ENCODE measurements at regions not wholly inside any gene's neighbourhood (a gene's known extent, or its start where the extent isn't known, plus 50 kb on each side); places are given as distances from the start of the nearest gene placed in this dataset.

- no peaks in the 10 kb centered on the region for H3K36me3 ChIP-seq (ENCODE audit: control insufficient read depth, insufficient read depth, low read length)
- H3K4me1 ChIP-seq (ENCODE audit: control insufficient read depth, insufficient read depth, low read length) = no peaks in the 10 kb centered on the region
- H3K9me3 ChIP-seq (ENCODE audit: control insufficient read depth, insufficient read depth, low read length) = no peaks in the 10 kb centered on the region
- no peaks in the 10 kb centered on the region for H3K27me3 ChIP-seq (ENCODE audit: control insufficient read depth, insufficient read depth, low read length)
- H3K4me3 ChIP-seq (ENCODE audit: low read length) = no peak overlapping the region
- no peak for DNase-seq (ENCODE audit: low read depth, low spot score)
- H3K27ac ChIP-seq (ENCODE audit: low read length) = no peak overlapping the region
Observed at GRCh38 chr13:75055296-75055695, 426.7 kb downstream of the TBC1D4 start.

- Histone ChIP-seq H3K4me1 (ENCODE audit: control insufficient read depth, insufficient read depth, low read length) (no peaks in the 10 kb centered on the region), H3K9me3 (ENCODE audit: control insufficient read depth, insufficient read depth, low read length) (no peaks in the 10 kb centered on the region), H3K36me3 (ENCODE audit: control insufficient read depth, insufficient read depth, low read length) (no peaks in the 10 kb centered on the region), H3K4me3 (ENCODE audit: low read length) (no peak overlapping the region), H3K27me3 (ENCODE audit: control insufficient read depth, insufficient read depth, low read length) (no peaks in the 10 kb centered on the region), H3K27ac (ENCODE audit: low read length) (no peak overlapping the region)
- WGBS (ENCODE audit: insufficient coverage, insufficient read length) = no CpG with 5 or more reads among the region's 6 CpGs
- no peak for DNase-seq (ENCODE audit: low read depth, low spot score)
Observed at GRCh38 chr13:75052616-75053015, 429.4 kb downstream of the TBC1D4 start.

GRCh38 chr13:75050419-75051046 is 431.4 kb downstream of the TBC1D4 start:
- Histone ChIP-seq H3K9me3 (ENCODE audit: control insufficient read depth, insufficient read depth, low read length) (no peaks in the 10 kb centered on the region), H3K27ac (ENCODE audit: low read length) (no peak overlapping the region), H3K36me3 (ENCODE audit: control insufficient read depth, insufficient read depth, low read length) (no peaks in the 10 kb centered on the region), H3K4me3 (ENCODE audit: low read length) (no peak overlapping the region), H3K27me3 (ENCODE audit: control insufficient read depth, insufficient read depth, low read length) (no peaks in the 10 kb centered on the region), H3K4me1 (ENCODE audit: control insufficient read depth, insufficient read depth, low read length) (no peaks in the 10 kb centered on the region)
- WGBS (ENCODE audit: insufficient coverage, insufficient read length) = no CpG with 5 or more reads among the region's 5 CpGs
- DNase-seq (ENCODE audit: low read depth, low spot score) = no peak

- no peak overlapping the region for H3K4me3 ChIP-seq (ENCODE audit: low read length)
- no peaks in the 10 kb centered on the region for H3K36me3 ChIP-seq (ENCODE audit: control insufficient read depth, insufficient read depth, low read length)
- no CpG with 5 or more reads among the region's 3 CpGs for WGBS (ENCODE audit: insufficient coverage, insufficient read length)
- DNase-seq (ENCODE audit: low read depth, low spot score) = no peak
- no peaks in the 10 kb centered on the region for H3K4me1 ChIP-seq (ENCODE audit: control insufficient read depth, insufficient read depth, low read length)
- H3K9me3 ChIP-seq (ENCODE audit: control insufficient read depth, insufficient read depth, low read length) = no peaks in the 10 kb centered on the region
- H3K27me3 ChIP-seq (ENCODE audit: control insufficient read depth, insufficient read depth, low read length) = no peaks in the 10 kb centered on the region
- no peak overlapping the region for H3K27ac ChIP-seq (ENCODE audit: low read length)
Observed at GRCh38 chr13:75049735-75050335, 432.1 kb downstream of the TBC1D4 start.

GRCh38 chr13:75042807-75043206 is 439.2 kb downstream of the TBC1D4 start:
- no CpG with 5 or more reads among the region's 1 CpG for WGBS (ENCODE audit: insufficient coverage, insufficient read length)
- H3K4me1 ChIP-seq (ENCODE audit: control insufficient read depth, insufficient read depth, low read length) = no peaks in the 10 kb centered on the region
- DNase-seq (ENCODE audit: low read depth, low spot score) = no peak
- no peak overlapping the region for H3K27ac ChIP-seq (ENCODE audit: low read length)
- no peaks in the 10 kb centered on the region for H3K36me3 ChIP-seq (ENCODE audit: control insufficient read depth, insufficient read depth, low read length)
- H3K27me3 ChIP-seq (ENCODE audit: control insufficient read depth, insufficient read depth, low read length) = no peaks in the 10 kb centered on the region
- H3K9me3 ChIP-seq (ENCODE audit: control insufficient read depth, insufficient read depth, low read length) = no peaks in the 10 kb centered on the region
- H3K4me3 ChIP-seq (ENCODE audit: low read length) = no peak overlapping the region

- no peak for DNase-seq (ENCODE audit: low read depth, low spot score)
- no CpG with 5 or more reads among the region's 1 CpG for WGBS (ENCODE audit: insufficient coverage, insufficient read length)
Observed at GRCh38 chr13:75038393-75039113, 443.4 kb downstream of the TBC1D4 start.

GRCh38 chr13:75025956-75026355 is 456.0 kb downstream of the TBC1D4 start:
- WGBS (ENCODE audit: insufficient coverage, insufficient read length) = no CpG with 5 or more reads among the region's 2 CpGs
- no peak for DNase-seq (ENCODE audit: low read depth, low spot score)
- Histone ChIP-seq H3K27ac (ENCODE audit: low read length) (no peak overlapping the region), H3K4me1 (ENCODE audit: control insufficient read depth, insufficient read depth, low read length) (no peaks in the 10 kb centered on the region), H3K27me3 (ENCODE audit: control insufficient read depth, insufficient read depth, low read length) (no peaks in the 10 kb centered on the region), H3K36me3 (ENCODE audit: control insufficient read depth, insufficient read depth, low read length) (no peaks in the 10 kb centered on the region), H3K9me3 (ENCODE audit: control insufficient read depth, insufficient read depth, low read length) (no peaks in the 10 kb centered on the region), H3K4me3 (ENCODE audit: low read length) (no peak overlapping the region)

More at GRCh38 chr13:75038393-75039113, 443.4 kb downstream of the TBC1D4 start:
- Histone ChIP-seq H3K4me1 (ENCODE audit: control insufficient read depth, insufficient read depth, low read length) (no peaks in the 10 kb centered on the region), H3K4me3 (ENCODE audit: low read length) (no peak overlapping the region), H3K36me3 (ENCODE audit: control insufficient read depth, insufficient read depth, low read length) (no peaks in the 10 kb centered on the region), H3K27me3 (ENCODE audit: control insufficient read depth, insufficient read depth, low read length) (no peaks in the 10 kb centered on the region), H3K9me3 (ENCODE audit: control insufficient read depth, insufficient read depth, low read length) (no peaks in the 10 kb centered on the region), H3K27ac (ENCODE audit: low read length) (no peak overlapping the region)

- no peak for DNase-seq (ENCODE audit: low read depth, low spot score)
- Histone ChIP-seq H3K4me1 (ENCODE audit: control insufficient read depth, insufficient read depth, low read length) (no peaks in the 10 kb centered on the region), H3K27ac (ENCODE audit: low read length) (no peak overlapping the region), H3K27me3 (ENCODE audit: control insufficient read depth, insufficient read depth, low read length) (no peaks in the 10 kb centered on the region), H3K36me3 (ENCODE audit: control insufficient read depth, insufficient read depth, low read length) (no peaks in the 10 kb centered on the region), H3K4me3 (ENCODE audit: low read length) (no peak overlapping the region), H3K9me3 (ENCODE audit: control insufficient read depth, insufficient read depth, low read length) (no peaks in the 10 kb centered on the region)
- WGBS (ENCODE audit: insufficient coverage, insufficient read length) = no CpG with 5 or more reads among the region's 1 CpG
Observed at GRCh38 chr13:75024602-75025001, 457.4 kb downstream of the TBC1D4 start.

GRCh38 chr13:75023609-75024008 is 458.4 kb downstream of the TBC1D4 start:
- H3K27ac ChIP-seq (ENCODE audit: low read length) = no peak overlapping the region
- no peak for DNase-seq (ENCODE audit: low read depth, low spot score)
- no peak overlapping the region for H3K4me3 ChIP-seq (ENCODE audit: low read length)
- no peaks in the 10 kb centered on the region for H3K36me3 ChIP-seq (ENCODE audit: control insufficient read depth, insufficient read depth, low read length)
- no peaks in the 10 kb centered on the region for H3K9me3 ChIP-seq (ENCODE audit: control insufficient read depth, insufficient read depth, low read length)
- H3K27me3 ChIP-seq (ENCODE audit: control insufficient read depth, insufficient read depth, low read length) = no peaks in the 10 kb centered on the region
- no peaks in the 10 kb centered on the region for H3K4me1 ChIP-seq (ENCODE audit: control insufficient read depth, insufficient read depth, low read length)
- no CpG with 5 or more reads among the region's 1 CpG for WGBS (ENCODE audit: insufficient coverage, insufficient read length)

- no peak for DNase-seq (ENCODE audit: low read depth, low spot score)
- H3K36me3 ChIP-seq (ENCODE audit: control insufficient read depth, insufficient read depth, low read length) = no peaks in the 10 kb centered on the region
- H3K9me3 ChIP-seq (ENCODE audit: control insufficient read depth, insufficient read depth, low read length) = no peaks in the 10 kb centered on the region
- no CpG with 5 or more reads among the region's 5 CpGs for WGBS (ENCODE audit: insufficient coverage, insufficient read length)
- H3K4me1 ChIP-seq (ENCODE audit: control insufficient read depth, insufficient read depth, low read length) = no peaks in the 10 kb centered on the region
- H3K27ac ChIP-seq (ENCODE audit: low read length) = no peak overlapping the region
- no peak overlapping the region for H3K4me3 ChIP-seq (ENCODE audit: low read length)
- no peaks in the 10 kb centered on the region for H3K27me3 ChIP-seq (ENCODE audit: control insufficient read depth, insufficient read depth, low read length)
Observed at GRCh38 chr13:75021151-75021550, 460.8 kb downstream of the TBC1D4 start.

Data from iPS DF 6.9 (cell line).